ENCODE measurements at regions not wholly inside any gene's neighbourhood (a gene's known extent, or its start where the extent isn't known, plus 50 kb on each side); places are given as distances from the start of the nearest gene placed in this dataset.

GRCh38 chr11:70717936-70718595 lies 319.7 kb downstream of the CTTN start:
- Histone ChIP-seq H3K4me2 (no peak overlapping the region), H3F3A (replicated peaks; ENCODE audit: insufficient read depth) (no peaks in the 10 kb centered on the region), H4K20me1 (ENCODE audit: insufficient read depth) (no peaks in the 10 kb centered on the region), H3K4me1 (ENCODE audit: control insufficient read depth in 1 of 2, insufficient read depth in 2 of 2, low read depth in 1 of 2, low read length in 1 of 2) (peaks cover 0 to 14% of the 10 kb centered on the region in 2 experiments; a peak in 1 of 4 replicates), H2AFZ (ENCODE audit: low read depth) (no peak overlapping the region), H3K36me3 (replicated peaks in 1 of 2; ENCODE audit: control insufficient read depth in 1 of 2, insufficient read depth in 2 of 2, low read length in 1 of 2) (no peaks in the 10 kb centered on the region), H3K27me3 (ENCODE audit: insufficient read depth) (no peaks in the 10 kb centered on the region), H3K9me3 (no peaks in the 10 kb centered on the region), H3K79me2 (ENCODE audit: insufficient read depth) (no peaks in the 10 kb centered on the region), H3K9me2 (no peaks in the 10 kb centered on the region), H3K4me3 (ENCODE audit: low read depth in 2 of 2, low read length in 1 of 2) (no peak overlapping the region), H3K9ac (no peak overlapping the region), H3K27ac (ENCODE audit: low read depth in 2 of 2, low read length in 1 of 2) (no peak overlapping the region)
- no peak for DNase-seq
- ChIA-PET POLR2A (no interaction called here), CTCF (no interaction called here)
- TF ChIP-seq FOXM1 (IDR thresholded peaks at IDR 0.05; ENCODE audit: low read depth) (no peak), POLR2AphosphoS5 (IDR thresholded peaks at IDR 0.05; ENCODE audit: low read depth, low read length) (no peak), USF2 (IDR thresholded peaks at IDR 0.05; ENCODE audit: borderline replicate concordance, low read depth, low read length) (no peak), RCOR1 (IDR thresholded peaks at IDR 0.05; ENCODE audit: low read length) (no peak), PBX3 (IDR thresholded peaks at IDR 0.05) (no peak), GATA2 (CRISPR knock-in tag; IDR thresholded peaks at IDR 0.05) (no peak), TCF12 (IDR thresholded peaks at IDR 0.05) (no peak), MEF2A (IDR thresholded peaks at IDR 0.05; ENCODE audit: borderline replicate concordance, low read depth) (no peak), JUND (IDR thresholded peaks at IDR 0.05) (no peak), CHD2 (IDR thresholded peaks at IDR 0.05; ENCODE audit: low read length, partially characterized antibody) (no peak), EZH2phosphoT487 (IDR thresholded peaks at IDR 0.05; ENCODE audit: borderline replicate concordance, low read depth) (no peak), RAD21 (IDR thresholded peaks at IDR 0.05; ENCODE audit: low read length) (no peak), ELF1 (IDR thresholded peaks at IDR 0.05) (no peak), EP300 (IDR thresholded peaks at IDR 0.05; ENCODE audit: borderline replicate concordance in 1 of 2, low read depth in 1 of 2, low read length in 1 of 2) (no peak), SMC3 (IDR thresholded peaks at IDR 0.05; ENCODE audit: low read depth, low read length) (no peak), SIN3A (IDR thresholded peaks at IDR 0.05; ENCODE audit: borderline replicate concordance, low read depth, low read length) (no peak), IRF3 (IDR thresholded peaks at IDR 0.05; ENCODE audit: low read depth, low read length) (no peak), CTCF (IDR thresholded peaks at IDR 0.05) (no peak)
- WGBS (ENCODE audit: low lambda C conversion rate) = 48% methylated on average over 11 of the region's 21 CpGs

Data from SK-N-SH (cell line).